AG09319 (cell line): ENCODE measurements at regions not wholly inside any gene's neighbourhood (a gene's known extent, or its start where the extent isn't known, plus 50 kb on each side); places are given as distances from the start of the nearest gene placed in this dataset.

ENCODE experiments used
- DNase-seq: peaks from one replicate; pipeline ENCODE4 v3.0.0-alpha.2; 2010; ENCODE audit warnings: low read depth; ENCODE audit errors: extremely low read depth
- TF ChIP-seq, protein P1 (sequence below): IDR thresholded peaks from 2 replicates; pipeline ENCODE4 v1.5.1; 2011; ENCODE audit warnings: low read depth, mild to moderate bottlenecking, inconsistent platforms, low read length, moderate library complexity

DNA sequence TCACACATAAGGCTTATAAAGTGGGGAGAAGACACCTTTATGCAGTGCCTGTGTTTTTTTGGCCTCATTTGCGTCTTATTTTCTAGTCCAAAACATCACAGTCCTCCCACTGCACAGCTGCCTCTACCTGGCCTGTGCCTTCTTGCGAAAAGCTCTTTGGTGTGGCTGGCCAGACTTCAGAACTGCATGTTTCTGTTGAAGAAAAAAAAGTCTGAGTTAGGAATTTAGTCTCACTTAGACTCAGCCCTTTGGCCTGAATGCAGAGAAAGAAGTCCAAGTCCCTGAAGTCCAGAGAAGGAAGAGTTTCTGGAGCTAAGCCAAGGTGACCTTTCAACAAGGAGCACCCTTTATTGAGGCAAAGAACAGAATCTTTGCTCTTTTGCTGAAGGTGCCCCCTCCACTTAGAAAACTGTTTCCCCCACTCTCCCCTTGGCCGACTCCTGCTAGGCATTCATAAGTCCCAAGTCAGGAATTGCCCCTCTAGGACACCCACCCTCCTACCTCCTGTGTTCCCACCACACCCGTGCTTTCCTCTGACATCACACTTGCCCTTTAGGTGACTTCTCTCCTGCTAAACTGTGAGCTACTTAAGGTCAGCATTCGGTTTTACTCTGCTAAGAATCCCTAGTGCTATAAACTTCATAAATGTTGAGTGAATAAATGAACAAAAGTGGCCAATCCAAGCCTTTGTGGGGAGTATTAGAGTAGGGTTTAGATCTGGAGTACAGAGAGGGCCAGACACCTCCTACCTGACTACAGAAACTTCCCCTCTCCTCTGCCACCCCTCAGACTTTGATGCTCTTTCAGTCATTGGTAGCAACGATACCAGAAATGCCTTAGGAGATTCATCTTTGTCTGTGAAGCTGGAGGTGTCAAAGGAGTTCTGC, 226.8 kb downstream of the LACC1 start:
- DNase-seq: no peak
- TF ChIP-seq, protein P1, sequence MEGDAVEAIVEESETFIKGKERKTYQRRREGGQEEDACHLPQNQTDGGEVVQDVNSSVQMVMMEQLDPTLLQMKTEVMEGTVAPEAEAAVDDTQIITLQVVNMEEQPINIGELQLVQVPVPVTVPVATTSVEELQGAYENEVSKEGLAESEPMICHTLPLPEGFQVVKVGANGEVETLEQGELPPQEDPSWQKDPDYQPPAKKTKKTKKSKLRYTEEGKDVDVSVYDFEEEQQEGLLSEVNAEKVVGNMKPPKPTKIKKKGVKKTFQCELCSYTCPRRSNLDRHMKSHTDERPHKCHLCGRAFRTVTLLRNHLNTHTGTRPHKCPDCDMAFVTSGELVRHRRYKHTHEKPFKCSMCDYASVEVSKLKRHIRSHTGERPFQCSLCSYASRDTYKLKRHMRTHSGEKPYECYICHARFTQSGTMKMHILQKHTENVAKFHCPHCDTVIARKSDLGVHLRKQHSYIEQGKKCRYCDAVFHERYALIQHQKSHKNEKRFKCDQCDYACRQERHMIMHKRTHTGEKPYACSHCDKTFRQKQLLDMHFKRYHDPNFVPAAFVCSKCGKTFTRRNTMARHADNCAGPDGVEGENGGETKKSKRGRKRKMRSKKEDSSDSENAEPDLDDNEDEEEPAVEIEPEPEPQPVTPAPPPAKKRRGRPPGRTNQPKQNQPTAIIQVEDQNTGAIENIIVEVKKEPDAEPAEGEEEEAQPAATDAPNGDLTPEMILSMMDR: no peak

DNA sequence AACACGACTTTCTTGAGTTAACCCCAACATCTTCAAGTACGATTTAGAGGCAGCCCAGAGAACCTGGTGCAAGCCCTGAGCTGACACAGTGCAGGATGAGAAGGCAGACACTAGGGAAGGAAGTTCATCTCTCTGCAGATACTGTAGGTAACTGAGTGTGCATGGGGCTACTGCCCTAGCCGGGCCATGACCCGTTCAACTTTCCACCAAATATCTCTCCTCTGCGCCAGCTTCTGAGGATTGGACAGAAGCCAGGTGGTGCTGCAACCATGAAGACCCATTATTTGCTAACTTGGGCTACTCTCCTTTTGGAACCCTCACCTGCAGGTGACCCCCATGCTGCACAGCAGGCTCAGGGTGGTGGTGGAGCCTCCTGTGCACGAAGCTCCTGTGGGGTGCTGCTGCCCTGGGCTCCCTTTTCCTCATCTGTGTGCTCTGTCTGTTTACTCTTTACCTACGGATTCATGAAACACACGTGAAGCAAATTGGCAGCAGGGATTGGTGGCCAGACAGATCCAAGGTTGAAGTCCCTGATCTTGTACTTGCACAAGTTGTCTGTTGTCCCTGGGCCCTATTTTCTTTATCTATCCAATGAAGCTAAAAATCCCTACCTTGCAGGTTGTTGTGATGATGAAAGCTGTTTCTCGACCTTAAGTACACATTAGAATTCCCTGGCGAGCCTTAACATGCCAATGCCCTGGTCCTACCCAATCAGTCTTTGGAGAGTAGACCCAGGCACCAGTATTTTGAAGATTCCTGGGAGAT, 227.8 kb downstream of the LACC1 start:
- DNase-seq: no peak
- TF ChIP-seq, protein P1: no peak

DNA sequence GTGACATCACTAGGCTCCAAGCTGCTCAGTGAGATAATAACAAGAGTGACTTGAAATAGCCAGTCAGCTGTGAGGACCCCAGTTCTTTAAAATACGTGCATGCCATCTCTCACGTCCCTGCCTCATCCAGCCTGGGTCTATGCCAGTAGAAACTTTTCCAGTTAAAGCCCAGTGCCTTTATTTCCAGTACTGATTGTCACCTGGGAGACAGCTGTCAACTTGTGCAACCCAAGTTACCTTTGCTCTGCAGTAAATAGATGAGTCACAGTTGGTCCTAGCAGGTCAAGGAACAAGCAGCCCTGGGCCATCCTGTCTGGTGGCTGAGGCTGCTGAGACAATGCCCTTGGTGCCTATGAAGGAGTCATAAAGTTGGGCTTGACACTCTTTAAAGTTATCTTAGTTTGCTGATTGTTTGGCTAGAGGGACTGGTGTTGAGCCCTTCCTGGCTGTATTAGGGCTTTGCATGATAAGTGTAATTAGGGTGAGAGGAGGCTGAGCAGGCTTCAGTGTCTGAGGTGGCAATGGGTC, 228.7 kb downstream of the LACC1 start:
- TF ChIP-seq, protein P1: no peak
- DNase-seq: no peak

DNA sequence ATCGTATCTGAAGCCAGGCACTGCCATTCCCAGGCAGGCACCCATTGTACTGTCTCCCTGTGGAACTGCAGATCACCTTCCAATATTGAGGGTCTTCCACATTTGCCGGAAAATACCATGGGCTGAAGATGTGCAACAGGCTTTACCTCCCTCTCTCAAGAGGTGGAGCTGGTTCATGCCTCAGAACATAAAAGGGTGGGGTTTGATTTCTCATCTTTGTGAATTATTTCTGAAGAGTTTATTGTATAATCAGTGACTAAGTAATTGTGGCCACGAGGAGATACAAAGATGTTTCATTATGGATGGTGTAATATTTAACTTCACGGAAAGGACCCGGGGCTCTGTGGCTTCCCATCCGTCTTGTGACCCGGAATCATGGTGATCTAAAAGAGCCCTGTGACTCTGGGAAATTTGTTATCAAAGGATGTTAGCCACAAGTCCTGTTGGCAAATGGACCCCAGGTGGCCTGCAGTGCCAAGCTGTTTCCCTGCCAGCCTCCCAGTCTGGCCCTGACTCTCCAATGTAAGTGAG, 230.5 kb downstream of the LACC1 start:
- DNase-seq: no peak
- TF ChIP-seq, protein P1: no peak

DNA sequence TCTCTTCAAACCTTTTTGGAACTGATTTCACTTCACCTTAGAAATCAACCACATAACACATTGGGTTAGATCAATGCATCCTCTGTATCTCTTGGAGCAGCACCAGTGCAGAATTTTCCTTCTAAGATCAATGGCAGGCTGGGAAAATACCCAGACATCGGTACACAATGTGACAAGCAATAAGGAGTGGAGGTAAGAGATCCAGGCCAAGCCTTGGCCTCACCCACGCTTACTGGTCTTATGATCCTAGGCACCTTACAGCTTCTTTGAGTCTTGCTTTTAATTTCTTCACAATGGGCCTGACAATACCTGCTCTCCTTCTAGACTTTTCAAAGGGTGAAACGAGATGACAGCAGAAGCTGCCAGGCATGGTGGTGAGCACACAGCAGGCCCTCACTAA, 232.0 kb downstream of the LACC1 start:
- TF ChIP-seq, protein P1: no peak
- DNase-seq: no peak

DNA sequence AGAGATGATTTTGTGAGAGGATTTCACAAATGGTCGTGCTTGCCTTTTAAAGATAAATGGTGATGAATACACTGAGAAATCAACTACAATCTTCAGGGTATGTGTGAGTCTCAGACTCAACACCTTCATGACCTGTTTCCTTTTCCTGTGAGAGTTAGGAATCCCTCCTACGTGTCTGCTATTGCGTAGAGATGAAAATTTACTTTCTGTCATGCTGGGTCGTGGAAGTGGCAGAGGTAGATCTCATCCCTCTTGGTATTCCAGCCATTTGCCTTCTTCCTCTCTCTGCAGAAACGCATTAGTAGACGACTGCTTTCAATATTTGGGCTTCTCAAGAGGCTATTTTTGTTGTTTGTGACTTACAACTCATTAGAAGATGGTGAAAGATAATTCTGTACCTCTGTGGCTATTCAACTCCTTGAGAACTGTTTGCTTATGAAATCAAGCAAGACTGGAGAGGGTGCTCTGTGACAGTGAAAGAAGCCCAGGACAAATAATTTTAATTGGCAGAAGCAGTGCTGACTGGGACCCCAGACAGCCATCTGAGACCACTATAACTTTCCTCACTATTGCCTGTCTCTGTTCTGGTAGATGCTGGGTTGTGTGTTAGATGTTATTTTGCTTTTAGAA, 233.1 kb downstream of the LACC1 start:
- no peak for DNase-seq
- TF ChIP-seq, protein P1: no peak
